Adrenal gland (tissue), 9 donors: ENCODE measurements at regions not wholly inside any gene's neighbourhood (a gene's known extent, or its start where the extent isn't known, plus 50 kb on each side); places are given as distances from the start of the nearest gene placed in this dataset.

ENCODE experiments used
- DNase-seq, 7 donors: peaks; one replicate each; pipeline ENCODE4 v3.0.0-alpha.2; 2019 to 2020
- H3K27ac ChIP-seq, 5 donors: fragments of 200-600 bp; sonication (generic) in 4 of 5; 1 replicate in 3 of 5; 2 replicates in 2 of 5; pipeline versions ENCODE4 v1.5.1 to v1.8.0; 2016 to 2020; ENCODE audit warnings: mild to moderate bottlenecking in 1 of 5
- H3K27me3 ChIP-seq: fragments of 200-600 bp; 2 replicates; pipeline ENCODE4 v1.8.0; 2021
- H3K36me3 ChIP-seq, 2 donors: fragments of 200-600 bp; replicated peaks in 1 of 2; 1 replicate in 1 of 2; 2 replicates in 1 of 2; pipeline versions ENCODE4 v1.5.1 to v1.8.0; 2018 to 2022
- H3K4me1 ChIP-seq, 2 donors: fragments of 200-600 bp; replicated peaks in 1 of 2; 1 replicate in 1 of 2; 2 replicates in 1 of 2; pipeline versions ENCODE4 v1.5.1 to v1.8.0; 2018 to 2021
- H3K4me3 ChIP-seq, 4 donors: fragments of 200-600 bp; sonication (generic) in 3 of 4; one replicate each; pipeline ENCODE4 v1.5.1; 2016 to 2018
- H3K9me3 ChIP-seq, 3 donors: fragments of 200-600 bp; sonication (generic) in 1 of 3; replicated peaks in 1 of 3; 1 replicate in 2 of 3; 2 replicates in 1 of 3; pipeline versions ENCODE4 v1.5.1 to v1.8.0; 2016 to 2021
- CTCF ChIP-seq, 6 experiments: fragments of 450-650 bp in 4 of 6; fragments of 200-600 bp in 2 of 6; sonication (generic) in 1 of 6; IDR thresholded peaks; 1 replicate in 5 of 6; 2 replicates in 1 of 6; pipeline versions ENCODE4 v1.5.1 to v1.8.0; 2016 to 2021; ENCODE audit warnings: antibody characterized with exemption in 6 of 6, mild to moderate bottlenecking in 2 of 6, moderate library complexity in 1 of 6
- POLR2A ChIP-seq, 2 donors: fragments of 450-650 bp; IDR thresholded peaks; one replicate each; pipeline ENCODE4 v1.6.1; 2017; ENCODE audit warnings: antibody characterized with exemption in 2 of 2, mild to moderate bottlenecking in 2 of 2, moderate library complexity in 1 of 2
- WGBS, 4 donors: extraction: QIAGEN DNeasy Blood & Tissue Kit in 2 of 4; methylation state at CpG; one replicate each; pipeline versions ENCODE4 v1.1.5 to v1.1.7; 2013 to 2017; 5-methylcytosine and 5-hydroxymethylcytosine counted together
- intact Hi-C, 2 donors: fragments of 100-400 bp; cut with DNase I; formaldehyde crosslinking; loops; one replicate each; pipeline versions ENCODE4 v1.14.1 to v1.15.0; 2022 to 2023
- donor health status: healthy with polysubstance abuse.
- donor health status: Bipolar disorder and iron deficiency.
- donor health status: DM: yes; HTN: yes; CAD: no.
- donor health status: DM: no; HTN: no; CAD: no.
- donor health status: DM: no; HTN: no; CAD: no.

DNA sequence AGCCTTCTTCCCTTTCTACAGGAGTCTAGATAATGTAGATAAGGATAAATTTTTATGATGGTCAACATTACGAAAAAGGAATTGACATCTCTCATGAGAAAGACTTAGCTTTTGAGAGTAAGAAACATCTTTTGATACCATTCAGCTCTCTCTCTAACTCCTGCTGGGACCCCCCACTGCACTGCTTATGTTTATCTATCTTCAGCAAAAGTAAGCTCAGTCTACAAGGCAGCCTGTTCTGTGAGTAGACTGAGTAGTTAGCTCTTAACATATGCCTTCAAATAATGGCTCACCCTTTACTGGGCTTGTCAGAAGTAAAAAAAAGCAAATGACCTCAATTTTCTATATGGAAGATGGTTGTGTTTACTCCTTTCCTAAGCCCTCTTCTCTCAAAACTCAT lies 372.2 kb upstream of the CDH11 start:
- Histone ChIP-seq H3K27me3 (no peaks in the 10 kb centered on the region), H3K9me3 (no peaks in the 10 kb centered on the region), H3K4me1 (no peaks in the 10 kb centered on the region), H3K27ac (no peak overlapping the region), H3K36me3 (no peaks in the 10 kb centered on the region), H3K4me3 (no peak overlapping the region)
- intact Hi-C loops: no loop called here
- 79 to 90% (median 88%) methylated on average over 1 of the region's 1 CpG for WGBS, 4 donors
- DNase-seq: no peak
- TF ChIP-seq CTCF (IDR thresholded peaks at IDR 0.05) (no peak), POLR2A (IDR thresholded peaks at IDR 0.05) (no peak)

DNA sequence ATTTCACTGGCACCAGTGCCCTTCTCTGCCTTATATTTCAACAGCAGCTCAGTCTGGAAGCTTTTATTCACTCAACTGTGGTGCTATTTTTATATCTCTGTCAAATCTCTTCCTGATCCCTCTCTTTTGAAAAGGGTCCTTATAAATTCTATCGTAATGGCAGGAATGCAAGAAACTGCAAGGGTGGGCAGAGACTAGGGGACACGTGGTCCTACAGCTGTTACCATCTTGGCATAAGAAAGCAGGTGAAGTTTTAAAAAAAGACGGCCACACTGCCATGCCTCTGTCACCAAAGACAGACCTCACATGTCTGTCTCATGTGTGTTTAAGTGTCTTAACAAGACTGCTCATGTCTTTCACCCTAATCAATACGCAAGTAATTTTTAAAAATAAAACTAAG lies 368.4 kb upstream of the CDH11 start:
- Histone ChIP-seq H3K9me3 (no peaks in the 10 kb centered on the region), H3K36me3 (no peaks in the 10 kb centered on the region), H3K4me3 (no peak overlapping the region), H3K27me3 (no peaks in the 10 kb centered on the region), H3K27ac (no peak overlapping the region), H3K4me1 (no peaks in the 10 kb centered on the region)
- no peak for TF ChIP-seq POLR2A (IDR thresholded peaks at IDR 0.05)
- intact Hi-C loops: no loop called here
- DNase-seq: no peak
- WGBS, 4 donors: 81 to 87% (median 85%) methylated on average over 4 of the region's 4 CpGs

- H3K4me3 ChIP-seq: no peak overlapping the region
- no peaks in the 10 kb centered on the region for H3K27me3 ChIP-seq
- intact Hi-C loops: no loop called here
- H3K9me3 ChIP-seq: no peaks in the 10 kb centered on the region
- no peak for DNase-seq
- no peak overlapping the region for H3K27ac ChIP-seq
- WGBS, 4 donors: 60 to 78% (median 70%) methylated on average over 4 of the region's 4 CpGs
- H3K4me1 ChIP-seq: no peaks in the 10 kb centered on the region
- no peaks in the 10 kb centered on the region for H3K36me3 ChIP-seq
- TF ChIP-seq POLR2A (IDR thresholded peaks at IDR 0.05): no peak
- no peak for TF ChIP-seq CTCF (IDR thresholded peaks at IDR 0.05)
Measured at GRCh38 chr16:65489531-65490023, 367.7 kb upstream of the CDH11 start.

DNA sequence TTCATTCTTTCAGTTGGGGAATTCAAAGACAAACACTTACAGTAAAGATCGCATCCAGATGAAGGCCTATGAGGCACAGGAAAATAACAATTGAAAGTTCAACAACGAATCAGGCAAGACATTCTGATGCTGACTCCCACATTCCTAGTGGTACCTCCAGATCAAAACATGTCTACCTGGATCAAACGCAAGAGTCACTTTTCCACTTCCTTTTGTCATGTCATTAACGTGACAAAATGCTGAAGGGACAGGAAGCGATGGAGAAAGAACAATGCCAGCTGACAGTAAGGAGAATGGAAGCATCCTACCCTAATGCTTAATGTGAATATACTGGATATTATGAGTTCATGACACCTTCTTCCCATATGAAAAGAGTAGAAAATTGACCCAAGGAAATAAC lies 365.4 kb upstream of the CDH11 start:
- H3K27ac ChIP-seq: no peak overlapping the region
- no peak overlapping the region for H3K4me3 ChIP-seq
- H3K27me3 ChIP-seq: no peaks in the 10 kb centered on the region
- no peak for DNase-seq
- H3K36me3 ChIP-seq: no peaks in the 10 kb centered on the region
- H3K9me3 ChIP-seq: no peaks in the 10 kb centered on the region
- TF ChIP-seq CTCF (IDR thresholded peaks at IDR 0.05): no peak
- TF ChIP-seq POLR2A (IDR thresholded peaks at IDR 0.05): no peak
- no peaks in the 10 kb centered on the region for H3K4me1 ChIP-seq
- intact Hi-C loops: no loop called here
- WGBS, 4 donors: 86 to 89% (median 87%) methylated on average over 5 of the region's 5 CpGs

DNA sequence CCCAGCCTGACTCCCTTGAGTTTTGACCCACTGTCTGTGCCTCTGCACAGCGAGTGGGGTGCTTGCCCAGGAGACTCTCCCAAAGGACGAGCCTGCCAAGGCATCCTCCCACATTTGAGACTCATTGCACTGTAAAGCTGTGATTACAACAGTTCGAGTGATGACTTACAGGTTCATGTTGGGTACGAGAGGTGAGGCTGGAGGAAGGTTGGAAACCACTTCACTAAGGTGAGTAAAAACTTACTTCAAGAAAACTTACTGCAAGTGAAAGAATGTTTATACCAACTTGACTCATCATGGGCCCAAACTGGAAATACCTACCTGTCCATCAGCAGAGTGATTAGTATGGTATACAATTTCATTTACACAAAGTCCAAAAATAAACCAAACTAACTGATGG lies 360.1 kb upstream of the CDH11 start:
- intact Hi-C loops: no loop called here
- no peak overlapping the region for H3K4me3 ChIP-seq
- H3K4me1 ChIP-seq: no peaks in the 10 kb centered on the region
- H3K36me3 ChIP-seq: no peaks in the 10 kb centered on the region
- 91 to 94% (median 92%) methylated on average over 4 of the region's 4 CpGs for WGBS, 4 donors
- H3K9me3 ChIP-seq: no peaks in the 10 kb centered on the region
- DNase-seq: no peak
- TF ChIP-seq POLR2A (IDR thresholded peaks at IDR 0.05) (no peak), CTCF (IDR thresholded peaks at IDR 0.05) (no peak)
- H3K27ac ChIP-seq: no peak overlapping the region
- no peaks in the 10 kb centered on the region for H3K27me3 ChIP-seq
